ENCODE measurements at regions not wholly inside any gene's neighbourhood (a gene's known extent, or its start where the extent isn't known, plus 50 kb on each side); places are given as distances from the start of the nearest gene placed in this dataset.

DNA sequence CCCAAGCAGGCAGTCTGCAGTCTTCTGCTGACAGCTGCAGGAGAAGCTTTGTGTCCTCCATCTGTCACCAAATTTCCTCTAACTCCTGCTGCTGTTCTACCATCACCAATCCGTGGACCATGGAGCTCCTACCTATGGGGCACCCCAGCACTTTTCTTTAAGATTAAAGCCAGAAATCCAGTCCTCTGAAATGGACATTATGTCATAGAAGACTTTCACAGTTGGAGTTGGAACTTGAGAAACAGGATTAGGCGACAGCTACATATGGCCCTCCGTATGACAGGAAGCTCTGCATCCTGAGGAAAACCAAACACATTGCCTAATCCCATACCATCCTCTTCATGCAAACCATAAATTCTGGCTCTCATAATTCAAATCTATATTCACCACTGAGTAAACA, 470.6 kb upstream of the GALNTL6 start:
- Histone ChIP-seq H3K4me1 (replicated peaks in 1 of 2; ENCODE audit: control insufficient read depth in 2 of 2, insufficient read depth in 2 of 2, low read length in 2 of 2) (no peaks in the 10 kb centered on the region), H3K9me3 (replicated peaks; ENCODE audit: control insufficient read depth, insufficient read depth, low read depth, low read length) (no peaks in the 10 kb centered on the region), H3K9me1 (ENCODE audit: control insufficient read depth, insufficient read depth, low read length) (no peaks in the 10 kb centered on the region), H3K27me3 (ENCODE audit: control insufficient read depth in 2 of 2, insufficient read depth in 2 of 2, low read length in 2 of 2) (no peaks in the 10 kb centered on the region), H3K36me3 (ENCODE audit: control insufficient read depth, insufficient read depth, low read length) (no peaks in the 10 kb centered on the region), H2AFZ (ENCODE audit: low read depth, low read length) (no peak overlapping the region), H3K4me3 (no peak overlapping the region), H3K27ac (ENCODE audit: extremely low read depth, low read depth, low read length) (no peak overlapping the region), H3K4me2 (ENCODE audit: insufficient read depth, low read length) (no peak overlapping the region), H4K20me1 (replicated peaks; ENCODE audit: control insufficient read depth, insufficient read depth, low read length) (no peaks in the 10 kb centered on the region), H3K9ac (ENCODE audit: insufficient read depth in 1 of 2, low read depth in 2 of 2, low read length in 2 of 2) (no peak overlapping the region), H3K79me2 (ENCODE audit: control insufficient read depth, insufficient read depth, low read length) (no peaks in the 10 kb centered on the region)
- DNase-seq (ENCODE audit: extremely low read depth in 1 of 4, low spot score in 3 of 4) (no peak), FAIRE-seq (no peak), ATAC-seq (no peak)
- BruUV-seq (replicated peaks), result no TSS peak
- TF ChIP-seq, protein P1, sequence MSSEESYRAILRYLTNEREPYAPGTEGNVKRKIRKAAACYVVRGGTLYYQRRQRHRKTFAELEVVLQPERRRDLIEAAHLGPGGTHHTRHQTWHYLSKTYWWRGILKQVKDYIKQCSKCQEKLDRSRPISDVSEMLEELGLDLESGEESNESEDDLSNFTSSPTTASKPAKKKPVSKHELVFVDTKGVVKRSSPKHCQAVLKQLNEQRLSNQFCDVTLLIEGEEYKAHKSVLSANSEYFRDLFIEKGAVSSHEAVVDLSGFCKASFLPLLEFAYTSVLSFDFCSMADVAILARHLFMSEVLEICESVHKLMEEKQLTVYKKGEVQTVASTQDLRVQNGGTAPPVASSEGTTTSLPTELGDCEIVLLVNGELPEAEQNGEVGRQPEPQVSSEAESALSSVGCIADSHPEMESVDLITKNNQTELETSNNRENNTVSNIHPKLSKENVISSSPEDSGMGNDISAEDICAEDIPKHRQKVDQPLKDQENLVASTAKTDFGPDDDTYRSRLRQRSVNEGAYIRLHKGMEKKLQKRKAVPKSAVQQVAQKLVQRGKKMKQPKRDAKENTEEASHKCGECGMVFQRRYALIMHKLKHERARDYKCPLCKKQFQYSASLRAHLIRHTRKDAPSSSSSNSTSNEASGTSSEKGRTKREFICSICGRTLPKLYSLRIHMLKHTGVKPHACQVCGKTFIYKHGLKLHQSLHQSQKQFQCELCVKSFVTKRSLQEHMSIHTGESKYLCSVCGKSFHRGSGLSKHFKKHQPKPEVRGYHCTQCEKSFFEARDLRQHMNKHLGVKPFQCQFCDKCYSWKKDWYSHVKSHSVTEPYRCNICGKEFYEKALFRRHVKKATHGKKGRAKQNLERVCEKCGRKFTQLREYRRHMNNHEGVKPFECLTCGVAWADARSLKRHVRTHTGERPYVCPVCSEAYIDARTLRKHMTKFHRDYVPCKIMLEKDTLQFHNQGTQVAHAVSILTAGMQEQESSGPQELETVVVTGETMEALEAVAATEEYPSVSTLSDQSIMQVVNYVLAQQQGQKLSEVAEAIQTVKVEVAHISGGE (CRISPR knock-in tag; IDR thresholded peaks at IDR 0.05), result no peak
- no peak for TF ChIP-seq DMBX1 (CRISPR knock-in tag; IDR thresholded peaks at IDR 0.05; ENCODE audit: borderline replicate concordance)
- TF ChIP-seq MITF (IDR thresholded peaks at IDR 0.05), result no peak
- no peak for TF ChIP-seq PML (IDR thresholded peaks at IDR 0.05; ENCODE audit: low read length)
- TF ChIP-seq BDP1 (IDR thresholded peaks at IDR 0.05; ENCODE audit: insufficient read depth, insufficient read length), result no peak
- no peak for TF ChIP-seq ESRRB (CRISPR knock-in tag; IDR thresholded peaks at IDR 0.05; ENCODE audit: borderline replicate concordance)
- no peak for TF ChIP-seq CTBP1 (IDR thresholded peaks at IDR 0.05; ENCODE audit: borderline replicate concordance)
- no peak for TF ChIP-seq TRIM28 (IDR thresholded peaks at IDR 0.05)
- TF ChIP-seq ZNF184 (CRISPR knock-in tag; IDR thresholded peaks at IDR 0.05), result no peak
- TF ChIP-seq, protein P2, sequence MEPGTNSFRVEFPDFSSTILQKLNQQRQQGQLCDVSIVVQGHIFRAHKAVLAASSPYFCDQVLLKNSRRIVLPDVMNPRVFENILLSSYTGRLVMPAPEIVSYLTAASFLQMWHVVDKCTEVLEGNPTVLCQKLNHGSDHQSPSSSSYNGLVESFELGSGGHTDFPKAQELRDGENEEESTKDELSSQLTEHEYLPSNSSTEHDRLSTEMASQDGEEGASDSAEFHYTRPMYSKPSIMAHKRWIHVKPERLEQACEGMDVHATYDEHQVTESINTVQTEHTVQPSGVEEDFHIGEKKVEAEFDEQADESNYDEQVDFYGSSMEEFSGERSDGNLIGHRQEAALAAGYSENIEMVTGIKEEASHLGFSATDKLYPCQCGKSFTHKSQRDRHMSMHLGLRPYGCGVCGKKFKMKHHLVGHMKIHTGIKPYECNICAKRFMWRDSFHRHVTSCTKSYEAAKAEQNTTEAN (CRISPR knock-in tag; IDR thresholded peaks at IDR 0.05), result no peak
- TF ChIP-seq, protein P3, sequence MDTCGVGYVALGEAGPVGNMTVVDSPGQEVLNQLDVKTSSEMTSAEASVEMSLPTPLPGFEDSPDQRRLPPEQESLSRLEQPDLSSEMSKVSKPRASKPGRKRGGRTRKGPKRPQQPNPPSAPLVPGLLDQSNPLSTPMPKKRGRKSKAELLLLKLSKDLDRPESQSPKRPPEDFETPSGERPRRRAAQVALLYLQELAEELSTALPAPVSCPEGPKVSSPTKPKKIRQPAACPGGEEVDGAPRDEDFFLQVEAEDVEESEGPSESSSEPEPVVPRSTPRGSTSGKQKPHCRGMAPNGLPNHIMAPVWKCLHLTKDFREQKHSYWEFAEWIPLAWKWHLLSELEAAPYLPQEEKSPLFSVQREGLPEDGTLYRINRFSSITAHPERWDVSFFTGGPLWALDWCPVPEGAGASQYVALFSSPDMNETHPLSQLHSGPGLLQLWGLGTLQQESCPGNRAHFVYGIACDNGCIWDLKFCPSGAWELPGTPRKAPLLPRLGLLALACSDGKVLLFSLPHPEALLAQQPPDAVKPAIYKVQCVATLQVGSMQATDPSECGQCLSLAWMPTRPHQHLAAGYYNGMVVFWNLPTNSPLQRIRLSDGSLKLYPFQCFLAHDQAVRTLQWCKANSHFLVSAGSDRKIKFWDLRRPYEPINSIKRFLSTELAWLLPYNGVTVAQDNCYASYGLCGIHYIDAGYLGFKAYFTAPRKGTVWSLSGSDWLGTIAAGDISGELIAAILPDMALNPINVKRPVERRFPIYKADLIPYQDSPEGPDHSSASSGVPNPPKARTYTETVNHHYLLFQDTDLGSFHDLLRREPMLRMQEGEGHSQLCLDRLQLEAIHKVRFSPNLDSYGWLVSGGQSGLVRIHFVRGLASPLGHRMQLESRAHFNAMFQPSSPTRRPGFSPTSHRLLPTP (IDR thresholded peaks at IDR 0.05; ENCODE audit: borderline replicate concordance, extremely low read depth, insufficient read length), result no peak
- TF ChIP-seq ZNF12 (CRISPR knock-in tag; IDR thresholded peaks at IDR 0.05), result no peak
- TF ChIP-seq CBFA2T2 (conservative IDR thresholded peaks at IDR 0.05), result no peak
- POLR2A ChIA-PET, result no interaction called here
- 3% methylated on average over 3 of the region's 3 CpGs for WGBS (ENCODE audit: insufficient coverage, low coverage, missing lambda C conversion rate)
- intact Hi-C loops (cut with micrococcal nuclease) (no loop called here), in situ Hi-C loops (cut with MboI) (no loop called here)
- CTCF ChIA-PET (ENCODE audit: low intra/inter-chr PET ratio), result no interaction called here

Measured in K562 (cell line).